HG02884 (cell line): ENCODE measurements at regions not wholly inside any gene's neighbourhood (a gene's known extent, or its start where the extent isn't known, plus 50 kb on each side); places are given as distances from the start of the nearest gene placed in this dataset.
"Not testable (repeated sequence)": the region's sequence is repeated elsewhere in the genome, so short reads cannot be mapped to it uniquely, and the experiment has no call there.

Experiments used
- ATAC-seq: cut with Tn5 transposase; IDR thresholded peaks from one replicate; pipeline ENCODE4 v1.9.1; 2021; ENCODE audit warnings: mild to moderate bottlenecking, moderate library complexity; ENCODE audit not compliant: unreplicated experiment

DNA sequence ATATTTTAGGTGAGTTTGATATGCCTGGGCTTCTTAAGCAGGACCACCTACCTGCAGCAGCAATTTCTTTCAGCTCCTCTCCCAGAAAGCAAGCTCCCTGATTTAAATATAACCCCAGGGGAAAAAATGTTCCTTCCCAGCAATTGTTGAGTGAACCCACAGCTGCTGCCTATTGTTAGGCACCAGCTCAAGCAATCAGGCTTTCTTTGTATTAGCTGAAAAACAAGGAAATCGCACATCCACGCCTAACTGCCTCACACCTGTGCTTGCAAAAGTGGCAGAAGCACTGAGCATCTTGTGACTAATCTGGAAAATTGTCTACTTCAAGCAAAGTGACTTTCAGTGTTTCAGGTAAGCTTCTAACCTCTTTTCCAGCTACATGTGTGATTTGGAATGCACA lies 432.2 kb downstream of the SMARCA1 start:
- ATAC-seq: no peak

DNA sequence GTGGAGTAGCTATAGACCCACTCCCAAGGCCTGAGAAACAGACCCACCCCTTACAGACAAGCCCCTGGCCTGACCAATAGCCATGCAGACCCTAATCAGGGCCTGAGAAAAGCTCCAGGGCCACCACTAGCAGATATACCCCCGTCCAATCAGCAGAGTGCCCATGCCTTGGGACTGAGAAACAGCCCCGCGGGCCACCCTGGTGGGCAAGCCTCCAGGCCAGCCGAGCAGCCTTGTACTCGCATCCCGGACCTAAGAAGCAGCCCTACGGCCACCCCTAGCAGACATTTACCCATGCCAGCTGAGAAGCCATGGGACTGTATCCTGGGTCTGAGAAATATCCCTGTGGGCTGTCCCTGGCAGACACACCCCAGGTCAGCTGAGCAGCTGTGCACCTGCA lies 436.5 kb downstream of the SMARCA1 start:
- no peak for ATAC-seq

DNA sequence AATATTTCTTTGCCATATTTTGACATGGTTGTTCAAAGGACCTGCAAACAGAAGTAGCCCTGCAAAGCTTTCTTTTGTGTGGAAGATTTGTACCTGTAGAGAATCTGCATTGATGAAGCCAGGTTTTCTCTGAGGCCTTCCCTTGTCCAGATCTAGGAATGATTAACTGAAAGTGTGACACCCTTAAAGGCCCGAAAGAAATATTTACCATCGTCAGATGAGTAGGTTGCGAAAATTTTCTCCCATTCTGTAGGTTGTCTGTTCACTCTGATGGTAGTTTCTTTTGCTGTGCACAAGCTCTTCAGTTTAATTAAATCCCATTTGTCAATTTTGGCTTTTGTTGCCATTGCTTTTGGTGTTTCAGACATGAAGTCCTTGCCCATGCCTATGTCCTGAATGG lies 439.0 kb downstream of the SMARCA1 start:
- ATAC-seq: not testable (repeated sequence)

DNA sequence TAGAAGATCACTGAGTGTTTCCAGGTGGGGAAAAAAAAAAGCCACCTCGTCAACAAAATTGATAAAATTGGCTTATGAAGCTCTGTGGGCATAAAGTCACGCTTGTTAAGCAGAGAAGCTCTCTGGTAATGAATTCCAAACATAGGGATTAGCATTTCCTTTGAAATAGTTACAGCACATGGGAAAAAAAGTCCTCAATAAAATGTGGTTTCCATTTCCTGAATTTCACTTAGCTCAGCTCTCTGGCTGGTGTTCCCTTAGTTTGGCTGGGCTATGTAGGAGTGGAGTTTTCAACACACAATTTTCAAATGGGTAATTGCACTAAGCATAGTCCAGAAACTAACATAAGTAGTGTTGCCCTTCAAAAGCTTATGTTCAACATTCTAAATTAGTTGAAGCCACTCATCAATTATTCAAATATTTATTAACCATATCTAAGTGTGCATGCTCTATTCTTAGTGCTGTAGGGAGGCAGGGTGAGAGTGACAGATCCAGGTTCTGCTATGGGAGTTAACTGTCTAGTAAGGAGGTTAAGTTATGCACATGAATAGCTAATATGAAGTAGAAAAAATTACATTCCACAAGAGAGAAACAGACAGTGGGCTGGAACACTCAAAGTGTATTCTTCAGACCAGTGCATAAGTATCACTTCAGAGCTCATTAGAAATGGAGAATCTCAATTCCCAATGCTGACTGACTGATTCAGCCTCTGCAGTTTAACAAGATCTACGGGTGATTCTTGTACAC lies 445.7 kb downstream of the SMARCA1 start:
- ATAC-seq: no peak

DNA sequence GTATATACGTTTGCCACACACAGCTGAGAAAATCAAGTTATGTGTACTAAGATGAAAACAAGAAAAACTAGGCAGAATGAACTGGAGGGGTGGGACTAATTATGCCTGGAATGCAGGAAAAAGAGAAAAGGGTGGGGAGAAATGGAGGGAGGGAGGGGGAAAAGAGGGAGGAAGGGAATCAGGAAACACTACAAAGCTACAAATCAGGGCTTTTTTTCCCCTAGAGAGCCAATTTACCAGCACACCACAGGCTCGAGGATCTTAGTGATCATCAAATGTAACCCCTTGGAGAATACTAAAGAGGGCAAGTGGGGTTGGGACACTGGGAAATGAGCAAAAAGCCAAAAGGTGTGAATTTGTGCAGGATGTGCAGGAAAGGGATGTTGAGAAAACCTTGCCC lies 451.9 kb downstream of the SMARCA1 start:
- no peak for ATAC-seq

DNA sequence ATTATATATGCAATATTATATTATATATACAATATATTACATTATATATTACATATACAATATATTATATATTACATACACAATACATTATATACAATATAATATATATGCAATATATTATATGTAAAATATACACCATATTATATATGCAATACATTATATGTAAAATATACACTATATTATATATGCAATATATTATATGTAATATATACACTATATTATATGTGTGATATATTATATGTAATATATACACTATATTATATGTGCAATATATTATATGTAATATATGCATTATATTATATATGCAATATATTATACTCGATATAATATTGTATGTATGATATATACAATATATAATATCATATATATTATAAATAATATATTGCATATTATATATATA lies 457.4 kb downstream of the SMARCA1 start:
- no peak for ATAC-seq

DNA sequence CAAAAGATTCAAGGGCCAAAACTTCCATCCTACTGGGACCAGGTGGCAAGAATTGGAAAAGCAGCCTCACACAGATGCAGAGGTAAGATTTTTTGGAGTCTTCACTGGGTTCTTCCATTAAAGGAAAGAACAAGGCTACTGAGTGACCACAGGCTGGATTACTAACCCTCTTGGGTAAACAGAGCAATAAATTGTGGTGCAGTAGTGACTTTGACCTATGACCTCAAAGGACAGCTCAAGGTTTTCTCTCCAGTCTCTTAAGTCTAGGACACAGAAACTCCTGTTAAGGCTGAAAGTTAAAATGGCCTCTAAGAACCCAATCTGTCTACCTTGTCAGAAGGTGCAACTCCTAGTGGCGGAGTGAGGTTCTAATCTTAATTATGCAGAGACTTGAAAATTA lies 464.9 kb downstream of the SMARCA1 start:
- no peak for ATAC-seq

DNA sequence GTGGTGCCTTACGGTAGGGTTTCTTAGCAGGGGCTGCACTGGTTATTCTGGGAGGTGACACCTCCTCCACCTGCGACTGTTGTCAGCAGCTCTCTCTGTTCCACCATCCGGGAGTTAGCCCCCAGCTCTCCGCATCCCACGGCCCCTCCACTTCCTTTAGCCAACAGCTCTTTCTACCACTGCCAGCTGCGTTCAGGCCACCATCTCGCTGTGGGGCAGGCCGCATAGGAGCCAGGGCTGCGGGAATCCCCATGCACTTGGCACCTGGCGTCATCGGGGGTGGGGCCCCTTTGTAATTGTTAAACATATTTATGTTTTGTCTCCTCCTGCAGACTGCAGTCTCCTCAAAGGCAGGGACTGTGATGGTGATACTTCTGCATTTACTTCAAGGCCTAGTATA lies 480.2 kb downstream of the SMARCA1 start:
- ATAC-seq: no peak

GRCh38 chrX:129041319-129041718 lies 482.0 kb downstream of the SMARCA1 start:
- ATAC-seq: no peak

- ATAC-seq: no peak
These were observed 483.2 kb downstream of the SMARCA1 start for GRCh38 chrX:129040124-129040523.

DNA sequence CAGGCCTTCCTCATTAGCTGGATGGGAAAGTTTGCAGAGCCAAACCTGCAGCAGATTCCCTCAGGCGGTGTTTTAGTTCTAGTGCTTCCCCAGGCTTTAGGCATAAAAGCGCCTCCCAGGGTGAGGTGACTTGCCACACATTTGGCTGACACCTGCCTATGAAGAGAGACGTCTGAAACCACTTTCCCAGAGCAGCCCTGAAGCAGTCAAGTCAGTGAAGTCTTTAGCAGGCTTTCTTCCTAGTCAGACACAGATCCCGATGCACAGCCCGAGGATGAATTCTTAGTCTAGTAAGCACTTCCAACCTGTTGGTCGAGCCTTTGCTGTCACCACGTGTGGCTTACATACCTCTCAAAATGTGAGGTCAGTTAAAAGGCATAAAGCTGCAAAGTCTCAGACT lies 484.1 kb downstream of the SMARCA1 start:
- no peak for ATAC-seq

DNA sequence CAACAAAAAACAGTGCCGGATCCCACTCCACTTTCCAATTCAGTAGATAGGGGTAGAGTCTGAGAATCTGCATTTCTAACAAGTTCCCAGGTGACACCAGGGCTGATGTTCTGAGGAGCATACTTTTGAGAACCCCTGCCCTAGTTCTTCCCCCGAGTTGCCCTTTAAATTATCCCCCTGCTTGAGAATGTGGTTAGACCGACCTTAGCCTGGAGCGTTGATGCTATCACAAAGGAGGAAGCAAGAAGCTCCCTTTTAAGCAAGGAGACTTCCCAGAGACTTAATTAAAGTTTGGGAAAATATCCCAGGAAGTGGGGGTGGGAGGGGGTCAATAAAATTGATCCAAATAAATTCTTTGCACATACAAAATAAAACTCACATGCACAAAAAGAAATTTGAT lies 485.9 kb downstream of the SMARCA1 start:
- no peak for ATAC-seq

DNA sequence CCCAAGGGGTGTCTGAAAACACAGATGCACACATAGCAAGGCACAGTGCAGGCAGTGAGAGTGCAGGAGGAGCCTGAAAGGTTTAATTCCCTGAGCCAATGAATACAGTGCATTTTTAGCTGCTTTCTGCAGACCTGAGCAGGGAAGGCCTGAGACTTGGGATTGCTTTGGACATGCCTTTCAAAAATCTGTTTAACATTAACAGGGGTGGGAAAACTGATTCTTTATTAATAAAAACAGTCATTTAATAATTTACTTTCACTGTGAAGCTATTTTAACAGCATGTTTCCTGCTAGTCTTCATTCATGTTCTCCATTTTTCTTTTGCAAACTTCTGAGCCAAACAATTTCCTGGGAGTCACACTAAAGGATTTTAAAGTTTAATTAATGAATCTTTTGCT lies 488.1 kb downstream of the SMARCA1 start:
- no peak for ATAC-seq

DNA sequence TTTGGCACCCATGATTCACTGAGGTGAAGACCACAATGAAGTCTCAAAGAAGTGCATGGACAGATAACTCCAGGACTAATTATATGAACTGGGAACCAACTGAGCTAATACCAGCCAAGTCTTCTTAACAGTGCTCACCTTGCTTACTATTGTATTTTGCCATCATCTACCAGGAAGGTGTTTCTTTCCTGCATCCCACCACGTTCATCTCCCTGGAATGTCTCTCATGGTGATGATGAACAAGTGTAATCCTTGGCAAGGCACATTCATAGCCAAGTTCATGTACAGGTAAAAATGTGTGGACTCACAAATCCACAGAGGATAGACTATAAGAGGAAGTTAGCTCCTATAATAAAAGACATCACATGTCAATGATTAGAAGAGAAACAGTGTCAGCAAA lies 489.1 kb downstream of the SMARCA1 start:
- ATAC-seq: no peak

DNA sequence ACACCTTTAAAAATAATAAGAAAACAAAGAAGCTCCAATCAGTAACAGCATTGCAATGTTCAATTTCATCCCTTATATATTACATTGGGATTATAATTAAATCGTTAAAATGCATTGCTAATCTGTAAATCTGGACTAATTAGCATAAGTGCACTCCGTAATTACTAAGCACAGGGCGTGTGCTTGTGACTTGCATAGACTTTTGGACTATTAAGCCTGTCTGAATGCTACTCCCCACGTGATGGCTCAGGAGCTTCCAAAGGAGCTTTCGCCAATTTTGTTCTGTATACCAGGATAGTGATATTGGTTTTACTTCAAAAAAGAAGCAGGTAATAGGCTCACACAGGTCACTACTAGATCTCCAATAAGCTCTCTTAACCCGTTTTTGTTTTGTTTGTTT lies 497.1 kb downstream of the SMARCA1 start:
- no peak for ATAC-seq

- no peak for ATAC-seq
These were observed 497.9 kb downstream of the SMARCA1 start for GRCh38 chrX:129025376-129025775.

DNA sequence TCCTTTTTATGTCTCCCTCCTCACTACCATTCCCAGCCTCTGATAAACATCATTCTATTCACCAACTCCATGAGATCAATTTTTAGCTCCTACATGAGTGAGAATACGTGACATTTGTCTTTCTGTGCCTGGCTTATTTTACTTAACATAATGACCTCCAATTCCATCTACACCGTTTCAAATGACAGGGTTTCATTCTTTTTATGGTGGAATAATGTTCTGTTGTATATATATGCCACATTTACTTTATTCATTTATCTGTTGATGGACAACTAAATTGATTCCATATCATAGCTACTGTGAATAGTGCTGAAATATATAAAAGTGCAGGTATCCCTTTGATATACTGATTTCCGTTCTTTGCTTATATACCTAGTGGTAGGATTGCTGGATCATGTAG lies 503.9 kb downstream of the SMARCA1 start:
- no peak for ATAC-seq

GRCh38 chrX:129015381-129015780 lies 507.9 kb downstream of the SMARCA1 start:
- ATAC-seq: no peak

GRCh38 chrX:129013574-129013973 lies 509.7 kb downstream of the SMARCA1 start:
- no peak for ATAC-seq

GRCh38 chrX:129007631-129008030 lies 515.7 kb downstream of the SMARCA1 start:
- no peak for ATAC-seq

DNA sequence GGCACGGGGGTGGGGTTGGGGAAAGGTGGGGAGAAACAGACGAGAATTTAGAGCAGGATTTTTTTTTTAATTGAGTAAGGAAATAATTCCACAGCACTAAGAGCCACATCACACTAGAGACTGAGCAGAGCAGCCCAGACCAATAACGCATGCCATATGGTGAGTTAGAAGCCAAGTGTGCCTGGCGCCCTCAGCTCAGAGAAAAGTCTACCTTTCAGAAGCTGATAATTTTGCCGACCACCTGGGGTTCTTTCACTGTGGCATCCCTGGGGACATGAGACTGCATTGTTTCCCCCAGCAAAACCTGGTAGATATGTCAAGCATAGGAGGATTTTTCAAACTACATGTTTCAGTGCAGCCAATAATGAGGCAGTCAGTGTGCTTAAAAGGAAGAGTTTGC lies 516.8 kb downstream of the SMARCA1 start:
- no peak for ATAC-seq

DNA sequence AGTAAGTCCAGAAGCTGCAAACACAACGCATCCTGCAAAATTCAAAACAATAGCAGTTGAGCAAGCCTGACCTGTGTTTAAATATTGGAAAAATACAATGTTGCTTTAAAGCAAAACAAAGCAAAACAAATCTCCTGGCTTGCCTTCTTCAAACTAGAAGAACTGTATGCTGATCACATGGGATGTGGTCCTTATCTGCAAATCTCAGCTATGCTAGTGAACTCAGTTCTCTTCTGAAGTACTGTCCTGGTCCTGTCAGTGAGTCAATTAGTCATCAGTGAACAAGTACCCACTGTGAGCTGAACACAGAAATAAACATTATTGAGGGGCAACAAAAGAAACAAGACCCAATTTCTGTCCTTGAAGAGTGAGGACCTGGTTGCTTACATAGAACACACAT lies 522.5 kb downstream of the SMARCA1 start:
- ATAC-seq: no peak

DNA sequence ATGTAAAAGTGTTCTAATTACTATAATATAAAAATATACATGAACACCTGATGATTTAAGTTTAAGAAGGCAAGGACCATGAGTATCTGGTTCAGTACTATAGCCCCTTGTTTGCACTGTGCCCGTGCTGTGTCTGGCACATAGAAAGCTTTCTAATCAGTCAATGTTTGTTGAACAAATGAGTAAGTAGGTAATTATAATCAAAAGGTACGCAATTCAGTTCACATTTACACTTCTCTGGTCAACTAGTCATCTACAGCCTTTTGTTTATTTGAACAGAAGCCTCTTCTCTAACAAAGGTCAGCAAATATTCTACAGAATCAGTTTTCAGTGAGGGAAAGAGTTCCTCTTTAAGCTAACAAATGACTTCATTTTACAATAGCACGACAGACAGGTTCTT lies 523.3 kb downstream of the SMARCA1 start:
- ATAC-seq: no peak
